ENCODE measurements at regions not wholly inside any gene's neighbourhood (a gene's known extent, or its start where the extent isn't known, plus 50 kb on each side); places are given as distances from the start of the nearest gene placed in this dataset.
"Not testable (repeated sequence)": the region's sequence is repeated elsewhere in the genome, so short reads cannot be mapped to it uniquely, and the experiment has no call there.

- peak; percentile 75 for ATAC-seq
- intact Hi-C loops (cut with micrococcal nuclease); POLR2A ChIA-PET; H3K4me1 Mint-ChIP-seq (ENCODE audit: low read depth); H3K36me3 Mint-ChIP-seq (ENCODE audit: low read depth); CTCF ChIA-PET; H3K27ac Mint-ChIP-seq; H3K9me3 Mint-ChIP-seq; DNase-seq; H3K27me3 Mint-ChIP-seq; H3K4me3 Mint-ChIP-seq: not testable (repeated sequence)
Observed at GRCh38 chr1:149260736-149261340, 157.5 kb upstream of the NBPF9 start.

GRCh38 chr1:149267287-149267686, 163.9 kb upstream of the NBPF9 start:
- H3K4me1 Mint-ChIP-seq (ENCODE audit: low read depth); DNase-seq; CTCF ChIA-PET; H3K27me3 Mint-ChIP-seq; ATAC-seq; H3K4me3 Mint-ChIP-seq; H3K36me3 Mint-ChIP-seq (ENCODE audit: low read depth); POLR2A ChIA-PET; H3K9me3 Mint-ChIP-seq; intact Hi-C loops (cut with micrococcal nuclease); H3K27ac Mint-ChIP-seq: not testable (repeated sequence)

GRCh38 chr1:149269001-149269702, 165.8 kb upstream of the NBPF9 start:
- H3K4me1 Mint-ChIP-seq (ENCODE audit: low read depth); H3K27me3 Mint-ChIP-seq; POLR2A ChIA-PET; DNase-seq; H3K4me3 Mint-ChIP-seq; H3K27ac Mint-ChIP-seq; CTCF ChIA-PET; H3K36me3 Mint-ChIP-seq (ENCODE audit: low read depth); intact Hi-C loops (cut with micrococcal nuclease); ATAC-seq; H3K9me3 Mint-ChIP-seq: not testable (repeated sequence)

GRCh38 chr1:149269833-149270232, 166.5 kb upstream of the NBPF9 start:
- H3K4me1 Mint-ChIP-seq (ENCODE audit: low read depth); intact Hi-C loops (cut with micrococcal nuclease); POLR2A ChIA-PET; H3K27ac Mint-ChIP-seq; ATAC-seq; H3K27me3 Mint-ChIP-seq; H3K9me3 Mint-ChIP-seq; H3K4me3 Mint-ChIP-seq; H3K36me3 Mint-ChIP-seq (ENCODE audit: low read depth); CTCF ChIA-PET; DNase-seq: not testable (repeated sequence)

GRCh38 chr1:149274493-149274892, 171.1 kb upstream of the NBPF9 start:
- CTCF ChIA-PET; H3K27ac Mint-ChIP-seq; H3K4me3 Mint-ChIP-seq; H3K4me1 Mint-ChIP-seq (ENCODE audit: low read depth); intact Hi-C loops (cut with micrococcal nuclease); H3K27me3 Mint-ChIP-seq; H3K9me3 Mint-ChIP-seq; DNase-seq; POLR2A ChIA-PET; ATAC-seq; H3K36me3 Mint-ChIP-seq (ENCODE audit: low read depth): not testable (repeated sequence)

- H3K4me1 Mint-ChIP-seq (ENCODE audit: low read depth); H3K4me3 Mint-ChIP-seq; DNase-seq; H3K36me3 Mint-ChIP-seq (ENCODE audit: low read depth); intact Hi-C loops (cut with micrococcal nuclease); CTCF ChIA-PET; H3K9me3 Mint-ChIP-seq; H3K27me3 Mint-ChIP-seq; ATAC-seq; POLR2A ChIA-PET; H3K27ac Mint-ChIP-seq: not testable (repeated sequence)
Observed at GRCh38 chr1:149275802-149276201, 172.5 kb upstream of the NBPF9 start.

GRCh38 chr1:149276496-149276895, 173.1 kb upstream of the NBPF9 start:
- DNase-seq; H3K4me3 Mint-ChIP-seq; H3K9me3 Mint-ChIP-seq; ATAC-seq; H3K27ac Mint-ChIP-seq; H3K4me1 Mint-ChIP-seq (ENCODE audit: low read depth); H3K27me3 Mint-ChIP-seq; CTCF ChIA-PET; H3K36me3 Mint-ChIP-seq (ENCODE audit: low read depth); intact Hi-C loops (cut with micrococcal nuclease); POLR2A ChIA-PET: not testable (repeated sequence)

GRCh38 chr1:149278156-149278555, 174.8 kb upstream of the NBPF9 start:
- H3K4me3 Mint-ChIP-seq; H3K27me3 Mint-ChIP-seq; DNase-seq; ATAC-seq; CTCF ChIA-PET; H3K4me1 Mint-ChIP-seq (ENCODE audit: low read depth); intact Hi-C loops (cut with micrococcal nuclease); H3K27ac Mint-ChIP-seq; H3K36me3 Mint-ChIP-seq (ENCODE audit: low read depth); POLR2A ChIA-PET; H3K9me3 Mint-ChIP-seq: not testable (repeated sequence)

- H3K36me3 Mint-ChIP-seq (ENCODE audit: low read depth): not testable (repeated sequence)
Observed at GRCh38 chr1:149279015-149279414, 175.7 kb upstream of the NBPF9 start.

GRCh38 chr1:149279512-149279911, 176.2 kb upstream of the NBPF9 start:
- H3K36me3 Mint-ChIP-seq (ENCODE audit: low read depth); intact Hi-C loops (cut with micrococcal nuclease); H3K4me1 Mint-ChIP-seq (ENCODE audit: low read depth); H3K27ac Mint-ChIP-seq; H3K27me3 Mint-ChIP-seq; ATAC-seq; POLR2A ChIA-PET; H3K4me3 Mint-ChIP-seq; DNase-seq; CTCF ChIA-PET; H3K9me3 Mint-ChIP-seq: not testable (repeated sequence)

More at GRCh38 chr1:149279015-149279414, 175.7 kb upstream of the NBPF9 start:
- DNase-seq; H3K27ac Mint-ChIP-seq; H3K4me3 Mint-ChIP-seq; POLR2A ChIA-PET; H3K27me3 Mint-ChIP-seq; CTCF ChIA-PET; H3K4me1 Mint-ChIP-seq (ENCODE audit: low read depth); H3K9me3 Mint-ChIP-seq; ATAC-seq; intact Hi-C loops (cut with micrococcal nuclease): not testable (repeated sequence)

- H3K9me3 Mint-ChIP-seq; H3K4me3 Mint-ChIP-seq; CTCF ChIA-PET; POLR2A ChIA-PET; DNase-seq; H3K27me3 Mint-ChIP-seq; H3K4me1 Mint-ChIP-seq (ENCODE audit: low read depth); H3K36me3 Mint-ChIP-seq (ENCODE audit: low read depth); intact Hi-C loops (cut with micrococcal nuclease); ATAC-seq; H3K27ac Mint-ChIP-seq: not testable (repeated sequence)
Observed at GRCh38 chr1:149284773-149285172, 181.4 kb upstream of the NBPF9 start.

- H3K27me3 Mint-ChIP-seq: not testable (repeated sequence)
Observed at GRCh38 chr1:149285205-149285604, 181.9 kb upstream of the NBPF9 start.

More at GRCh38 chr1:149285205-149285604, 181.9 kb upstream of the NBPF9 start:
- H3K36me3 Mint-ChIP-seq (ENCODE audit: low read depth); intact Hi-C loops (cut with micrococcal nuclease); H3K9me3 Mint-ChIP-seq; CTCF ChIA-PET; ATAC-seq; H3K4me3 Mint-ChIP-seq; POLR2A ChIA-PET; DNase-seq; H3K27ac Mint-ChIP-seq; H3K4me1 Mint-ChIP-seq (ENCODE audit: low read depth): not testable (repeated sequence)

All from activated CD8-positive, alpha-beta T cell treated with anti-CD3 and anti-CD28 coated beads for 36 hours (primary cell).